Fibroblast of villous mesenchyme (primary cell): ENCODE measurements at regions not wholly inside any gene's neighbourhood (a gene's known extent, or its start where the extent isn't known, plus 50 kb on each side); places are given as distances from the start of the nearest gene placed in this dataset.

Experiments used
- DNase-seq: peaks from one replicate; pipeline ENCODE4 v3.0.0-alpha.2; 2010; ENCODE audit warnings: low read depth
- H3K4me3 ChIP-seq: 2 replicates; pipeline ENCODE4 v1.5.1; 2011; ENCODE audit warnings: low read depth, mild to moderate bottlenecking, low read length
- TF ChIP-seq, protein P1 (sequence below): IDR thresholded peaks from 2 replicates; pipeline ENCODE4 v1.5.1; 2012; ENCODE audit warnings: low read depth, mild to moderate bottlenecking, low read length; ENCODE audit not compliant: insufficient read depth

DNA sequence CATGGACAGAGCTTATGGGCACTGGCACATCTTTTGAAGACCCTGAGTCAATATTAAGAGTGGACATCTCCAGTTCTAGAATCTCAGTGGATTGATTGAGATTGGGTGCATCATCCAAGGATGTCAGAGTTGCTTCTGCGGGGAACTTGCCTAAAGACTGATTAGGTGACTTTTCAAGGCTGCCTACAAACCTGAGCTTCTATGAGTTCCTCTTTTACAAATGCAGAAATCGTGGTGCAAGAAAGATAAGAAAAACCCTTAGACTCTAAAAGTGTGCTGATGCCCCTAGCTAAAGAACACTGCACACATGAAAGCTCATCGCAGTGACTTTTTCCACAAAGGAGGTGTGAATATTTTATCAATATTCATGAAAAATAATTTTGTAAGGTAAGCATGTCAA is 86.8 kb upstream of the NEDD4L start:
- H3K4me3 ChIP-seq, result no peak overlapping the region
- TF ChIP-seq, protein P1, sequence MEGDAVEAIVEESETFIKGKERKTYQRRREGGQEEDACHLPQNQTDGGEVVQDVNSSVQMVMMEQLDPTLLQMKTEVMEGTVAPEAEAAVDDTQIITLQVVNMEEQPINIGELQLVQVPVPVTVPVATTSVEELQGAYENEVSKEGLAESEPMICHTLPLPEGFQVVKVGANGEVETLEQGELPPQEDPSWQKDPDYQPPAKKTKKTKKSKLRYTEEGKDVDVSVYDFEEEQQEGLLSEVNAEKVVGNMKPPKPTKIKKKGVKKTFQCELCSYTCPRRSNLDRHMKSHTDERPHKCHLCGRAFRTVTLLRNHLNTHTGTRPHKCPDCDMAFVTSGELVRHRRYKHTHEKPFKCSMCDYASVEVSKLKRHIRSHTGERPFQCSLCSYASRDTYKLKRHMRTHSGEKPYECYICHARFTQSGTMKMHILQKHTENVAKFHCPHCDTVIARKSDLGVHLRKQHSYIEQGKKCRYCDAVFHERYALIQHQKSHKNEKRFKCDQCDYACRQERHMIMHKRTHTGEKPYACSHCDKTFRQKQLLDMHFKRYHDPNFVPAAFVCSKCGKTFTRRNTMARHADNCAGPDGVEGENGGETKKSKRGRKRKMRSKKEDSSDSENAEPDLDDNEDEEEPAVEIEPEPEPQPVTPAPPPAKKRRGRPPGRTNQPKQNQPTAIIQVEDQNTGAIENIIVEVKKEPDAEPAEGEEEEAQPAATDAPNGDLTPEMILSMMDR, result no peak
- no peak for DNase-seq

DNA sequence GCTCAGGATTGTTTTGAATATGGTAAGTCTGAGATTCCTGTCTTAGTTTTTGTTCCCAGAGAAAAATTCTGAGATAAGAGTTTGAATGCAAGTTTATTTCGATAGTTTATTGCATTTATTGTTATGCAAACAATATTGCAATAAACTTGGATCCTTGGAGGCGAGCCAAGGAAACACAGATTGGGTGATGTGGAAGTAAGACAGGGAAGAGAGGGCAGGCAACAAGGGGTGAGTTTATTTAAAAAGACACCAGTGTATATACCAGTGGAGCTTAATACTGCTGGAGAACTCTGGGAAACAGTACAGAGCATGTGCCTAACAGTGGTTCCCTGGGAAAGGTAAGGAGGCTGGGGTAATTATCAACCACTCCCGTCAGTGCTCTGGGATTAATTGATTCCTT is 87.5 kb upstream of the NEDD4L start:
- TF ChIP-seq, protein P1, result no peak
- no peak overlapping the region for H3K4me3 ChIP-seq
- no peak for DNase-seq

DNA sequence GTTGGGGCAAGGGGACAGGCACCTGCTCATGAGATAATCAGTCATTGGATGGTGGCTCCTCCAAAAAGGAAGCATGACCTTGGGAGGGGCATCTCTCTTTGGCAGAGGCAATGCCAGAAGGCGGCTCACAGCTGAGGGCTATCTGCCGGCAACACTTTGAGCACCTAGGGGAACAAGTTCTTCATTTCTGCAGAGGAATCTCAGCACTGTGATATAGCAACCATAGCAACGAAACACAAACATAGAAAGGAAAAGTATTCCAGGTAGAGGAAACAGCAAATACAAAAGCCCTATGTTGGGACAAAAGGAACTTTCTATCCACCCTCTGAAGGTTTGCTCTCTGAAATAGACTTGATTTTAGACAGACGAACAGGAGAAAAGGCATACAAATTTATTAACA is 89.1 kb upstream of the NEDD4L start:
- H3K4me3 ChIP-seq, result no peak overlapping the region
- TF ChIP-seq, protein P1, result no peak
- DNase-seq, result no peak

DNA sequence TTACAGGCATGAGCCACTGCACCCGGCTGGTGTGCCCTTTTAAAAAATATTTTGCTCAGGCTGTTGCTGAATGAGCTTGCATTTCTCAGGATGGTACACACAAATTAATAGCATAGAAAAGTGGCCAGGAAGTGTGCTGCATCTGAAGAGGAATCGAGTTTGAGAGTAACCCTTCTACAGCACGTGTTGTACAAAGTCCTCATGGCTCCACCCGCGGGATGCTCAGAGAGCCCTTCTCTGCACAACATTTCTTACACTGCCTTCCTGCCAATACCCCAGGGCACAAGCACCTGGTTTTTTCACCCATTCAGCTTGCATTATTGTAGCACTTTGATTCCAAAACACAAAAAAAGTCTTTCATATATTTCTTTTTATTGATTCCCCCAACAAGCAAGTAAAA is 90.1 kb upstream of the NEDD4L start:
- TF ChIP-seq, protein P1, result no peak
- no peak overlapping the region for H3K4me3 ChIP-seq
- no peak for DNase-seq

DNA sequence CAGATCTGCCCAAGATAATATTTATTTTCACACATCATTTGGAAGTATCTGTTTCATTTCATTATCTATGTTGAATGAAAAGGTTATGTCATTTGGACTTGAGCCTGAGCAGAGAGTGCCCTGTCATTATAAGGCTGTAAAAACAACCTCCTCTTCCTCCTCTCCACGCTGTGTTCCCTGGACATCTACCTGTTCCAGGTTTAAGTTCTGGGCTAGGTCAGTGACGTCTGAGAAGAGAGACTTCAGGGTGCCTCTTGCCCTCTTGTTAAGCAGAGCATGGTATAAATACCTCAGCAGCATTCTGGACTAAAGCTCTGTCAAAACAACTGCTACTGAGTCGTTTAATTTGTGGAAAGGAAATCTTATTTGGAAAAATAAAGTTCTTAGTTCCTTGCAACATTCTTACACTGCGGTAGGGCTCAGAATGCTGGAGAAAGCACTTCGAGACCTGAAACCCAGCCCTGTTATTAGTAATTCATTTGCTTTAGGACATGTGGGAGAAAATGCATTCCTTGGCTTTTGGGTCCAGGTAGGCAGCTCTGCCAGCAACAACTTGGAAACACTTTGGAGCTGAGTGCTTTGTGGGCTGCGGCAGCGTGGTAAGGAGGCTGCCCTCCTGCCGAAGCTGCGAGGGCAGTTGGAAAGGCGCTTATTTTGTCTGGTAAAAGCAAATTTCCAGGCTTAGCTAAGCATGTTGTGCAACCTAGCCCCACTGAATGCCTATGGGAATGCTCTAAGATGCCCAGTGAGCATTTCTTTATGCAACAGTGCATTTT is 91.8 kb upstream of the NEDD4L start:
- TF ChIP-seq, protein P1, result no peak
- peak; percentile 25 for DNase-seq
- H3K4me3 ChIP-seq, result no peak overlapping the region

DNA sequence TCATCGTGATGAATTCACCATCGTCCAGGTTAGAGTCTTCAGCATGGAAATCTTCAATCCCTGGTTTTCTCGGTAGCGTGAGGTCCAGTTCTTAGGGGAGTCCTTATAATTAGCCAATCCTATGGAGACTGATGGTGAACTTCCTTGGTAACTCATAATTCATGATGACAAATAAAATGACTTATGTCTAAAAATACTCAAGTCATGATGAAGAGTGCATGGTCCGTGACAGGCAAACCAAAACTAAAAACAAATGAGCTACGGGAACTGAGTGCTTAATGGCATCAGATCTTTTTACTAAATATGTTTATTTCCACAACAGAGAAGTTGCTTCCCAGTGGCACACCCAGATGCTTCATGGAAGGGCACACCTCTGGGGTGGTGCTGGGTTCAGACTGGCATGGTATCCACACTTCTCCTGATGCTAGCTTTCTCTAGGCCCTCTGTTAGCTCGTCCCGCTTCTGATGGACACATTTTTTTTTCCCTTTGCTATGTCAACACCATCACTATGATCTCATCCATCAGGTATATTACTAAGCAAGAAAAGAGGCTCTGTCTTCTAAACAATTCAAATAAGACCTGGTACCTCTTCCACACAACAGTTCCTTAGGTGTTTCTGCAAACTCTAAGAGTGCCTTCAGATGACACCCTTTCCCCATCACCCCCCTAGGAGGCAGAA is 92.8 kb upstream of the NEDD4L start:
- H3K4me3 ChIP-seq, result no peak overlapping the region
- TF ChIP-seq, protein P1, result no peak
- DNase-seq, result no peak
